ENCODE measurements at regions not wholly inside any gene's neighbourhood (a gene's known extent, or its start where the extent isn't known, plus 50 kb on each side); places are given as distances from the start of the nearest gene placed in this dataset.

- H3K9me3 ChIP-seq (ENCODE audit: control insufficient read depth, low read depth, low read length) = no peaks in the 10 kb centered on the region
- no peaks in the 10 kb centered on the region for H3K4me1 ChIP-seq (ENCODE audit: control insufficient read depth, low read depth, low read length)
- no peak overlapping the region for H3K9ac ChIP-seq (ENCODE audit: low read length)
- H3K4me3 ChIP-seq (ENCODE audit: low read length) = no peak overlapping the region
- no peak overlapping the region for H3K27ac ChIP-seq (ENCODE audit: low read length)
- no peaks in the 10 kb centered on the region for H3K36me3 ChIP-seq (ENCODE audit: control insufficient read depth, low read depth, low read length)
- H3K27me3 ChIP-seq (ENCODE audit: control insufficient read depth, insufficient read depth, low read length) = no peaks in the 10 kb centered on the region
Measured at GRCh38 chr16:64398793-64399192, 723.1 kb downstream of the CDH11 start.

- no peak overlapping the region for H3K9ac ChIP-seq (ENCODE audit: low read length)
- H3K4me1 ChIP-seq (ENCODE audit: control insufficient read depth, low read depth, low read length) = no peaks in the 10 kb centered on the region
- H3K27me3 ChIP-seq (ENCODE audit: control insufficient read depth, insufficient read depth, low read length) = no peaks in the 10 kb centered on the region
- H3K4me3 ChIP-seq (ENCODE audit: low read length) = no peak overlapping the region
- H3K9me3 ChIP-seq (ENCODE audit: control insufficient read depth, low read depth, low read length) = no peaks in the 10 kb centered on the region
- H3K36me3 ChIP-seq (ENCODE audit: control insufficient read depth, low read depth, low read length) = no peaks in the 10 kb centered on the region
- H3K27ac ChIP-seq (ENCODE audit: low read length) = no peak overlapping the region
Measured at GRCh38 chr16:64397945-64398508, 723.8 kb downstream of the CDH11 start.

- no peak overlapping the region for H3K4me3 ChIP-seq (ENCODE audit: low read length)
- H3K27ac ChIP-seq (ENCODE audit: low read length) = no peak overlapping the region
- H3K4me1 ChIP-seq (ENCODE audit: control insufficient read depth, low read depth, low read length) = no peaks in the 10 kb centered on the region
- no peaks in the 10 kb centered on the region for H3K36me3 ChIP-seq (ENCODE audit: control insufficient read depth, low read depth, low read length)
- no peaks in the 10 kb centered on the region for H3K27me3 ChIP-seq (ENCODE audit: control insufficient read depth, insufficient read depth, low read length)
- no peaks in the 10 kb centered on the region for H3K9me3 ChIP-seq (ENCODE audit: control insufficient read depth, low read depth, low read length)
- H3K9ac ChIP-seq (ENCODE audit: low read length) = no peak overlapping the region
Measured at GRCh38 chr16:64397042-64397441, 724.8 kb downstream of the CDH11 start.

GRCh38 chr16:64394061-64394460 lies 727.8 kb downstream of the CDH11 start:
- Histone ChIP-seq H3K36me3 (ENCODE audit: control insufficient read depth, low read depth, low read length) (no peaks in the 10 kb centered on the region), H3K4me1 (ENCODE audit: control insufficient read depth, low read depth, low read length) (no peaks in the 10 kb centered on the region), H3K9ac (ENCODE audit: low read length) (no peak overlapping the region), H3K27me3 (ENCODE audit: control insufficient read depth, insufficient read depth, low read length) (no peaks in the 10 kb centered on the region), H3K27ac (ENCODE audit: low read length) (no peak overlapping the region), H3K4me3 (ENCODE audit: low read length) (no peak overlapping the region), H3K9me3 (ENCODE audit: control insufficient read depth, low read depth, low read length) (no peaks in the 10 kb centered on the region)

- H3K9ac ChIP-seq (ENCODE audit: low read length) = no peak overlapping the region
- H3K36me3 ChIP-seq (ENCODE audit: control insufficient read depth, low read depth, low read length) = no peaks in the 10 kb centered on the region
- no peaks in the 10 kb centered on the region for H3K27me3 ChIP-seq (ENCODE audit: control insufficient read depth, insufficient read depth, low read length)
- no peak overlapping the region for H3K27ac ChIP-seq (ENCODE audit: low read length)
- no peak overlapping the region for H3K4me3 ChIP-seq (ENCODE audit: low read length)
- H3K4me1 ChIP-seq (ENCODE audit: control insufficient read depth, low read depth, low read length) = no peaks in the 10 kb centered on the region
- H3K9me3 ChIP-seq (ENCODE audit: control insufficient read depth, low read depth, low read length) = no peaks in the 10 kb centered on the region
Measured at GRCh38 chr16:64392456-64392855, 729.4 kb downstream of the CDH11 start.

- no peaks in the 10 kb centered on the region for H3K9me3 ChIP-seq (ENCODE audit: control insufficient read depth, low read depth, low read length)
- no peak overlapping the region for H3K27ac ChIP-seq (ENCODE audit: low read length)
- H3K4me3 ChIP-seq (ENCODE audit: low read length) = no peak overlapping the region
- no peaks in the 10 kb centered on the region for H3K36me3 ChIP-seq (ENCODE audit: control insufficient read depth, low read depth, low read length)
- H3K27me3 ChIP-seq (ENCODE audit: control insufficient read depth, insufficient read depth, low read length) = no peaks in the 10 kb centered on the region
- no peaks in the 10 kb centered on the region for H3K4me1 ChIP-seq (ENCODE audit: control insufficient read depth, low read depth, low read length)
- H3K9ac ChIP-seq (ENCODE audit: low read length) = no peak overlapping the region
Measured at GRCh38 chr16:64391063-64391600, 730.7 kb downstream of the CDH11 start.

- H3K27ac ChIP-seq (ENCODE audit: low read length) = no peak overlapping the region
- no peaks in the 10 kb centered on the region for H3K36me3 ChIP-seq (ENCODE audit: control insufficient read depth, low read depth, low read length)
- no peaks in the 10 kb centered on the region for H3K9me3 ChIP-seq (ENCODE audit: control insufficient read depth, low read depth, low read length)
- no peak overlapping the region for H3K4me3 ChIP-seq (ENCODE audit: low read length)
- H3K9ac ChIP-seq (ENCODE audit: low read length) = no peak overlapping the region
- no peaks in the 10 kb centered on the region for H3K27me3 ChIP-seq (ENCODE audit: control insufficient read depth, insufficient read depth, low read length)
- H3K4me1 ChIP-seq (ENCODE audit: control insufficient read depth, low read depth, low read length) = no peaks in the 10 kb centered on the region
Measured at GRCh38 chr16:64390102-64390501, 731.8 kb downstream of the CDH11 start.

- no peaks in the 10 kb centered on the region for H3K27me3 ChIP-seq (ENCODE audit: control insufficient read depth, insufficient read depth, low read length)
Measured at GRCh38 chr16:64384636-64385035, 737.2 kb downstream of the CDH11 start.

GRCh38 chr16:64381979-64382378 lies 739.9 kb downstream of the CDH11 start:
- H3K4me3 ChIP-seq (ENCODE audit: low read length) = no peak overlapping the region
- H3K4me1 ChIP-seq (ENCODE audit: control insufficient read depth, low read depth, low read length) = no peaks in the 10 kb centered on the region
- no peak overlapping the region for H3K27ac ChIP-seq (ENCODE audit: low read length)
- no peaks in the 10 kb centered on the region for H3K9me3 ChIP-seq (ENCODE audit: control insufficient read depth, low read depth, low read length)
- no peak overlapping the region for H3K9ac ChIP-seq (ENCODE audit: low read length)
- no peaks in the 10 kb centered on the region for H3K27me3 ChIP-seq (ENCODE audit: control insufficient read depth, insufficient read depth, low read length)
- H3K36me3 ChIP-seq (ENCODE audit: control insufficient read depth, low read depth, low read length) = no peaks in the 10 kb centered on the region

More at GRCh38 chr16:64384636-64385035, 737.2 kb downstream of the CDH11 start:
- H3K27ac ChIP-seq (ENCODE audit: low read length) = no peak overlapping the region
- H3K36me3 ChIP-seq (ENCODE audit: control insufficient read depth, low read depth, low read length) = no peaks in the 10 kb centered on the region
- H3K9ac ChIP-seq (ENCODE audit: low read length) = no peak overlapping the region
- no peaks in the 10 kb centered on the region for H3K9me3 ChIP-seq (ENCODE audit: control insufficient read depth, low read depth, low read length)
- no peaks in the 10 kb centered on the region for H3K4me1 ChIP-seq (ENCODE audit: control insufficient read depth, low read depth, low read length)
- no peak overlapping the region for H3K4me3 ChIP-seq (ENCODE audit: low read length)

GRCh38 chr16:64380751-64381150 lies 741.1 kb downstream of the CDH11 start:
- Histone ChIP-seq H3K27me3 (ENCODE audit: control insufficient read depth, insufficient read depth, low read length) (no peaks in the 10 kb centered on the region), H3K9me3 (ENCODE audit: control insufficient read depth, low read depth, low read length) (no peaks in the 10 kb centered on the region), H3K36me3 (ENCODE audit: control insufficient read depth, low read depth, low read length) (no peaks in the 10 kb centered on the region), H3K9ac (ENCODE audit: low read length) (no peak overlapping the region), H3K27ac (ENCODE audit: low read length) (no peak overlapping the region), H3K4me3 (ENCODE audit: low read length) (no peak overlapping the region), H3K4me1 (ENCODE audit: control insufficient read depth, low read depth, low read length) (no peaks in the 10 kb centered on the region)

GRCh38 chr16:64375391-64375980 lies 746.4 kb downstream of the CDH11 start:
- Histone ChIP-seq H3K27me3 (ENCODE audit: control insufficient read depth, insufficient read depth, low read length) (no peaks in the 10 kb centered on the region), H3K36me3 (ENCODE audit: control insufficient read depth, low read depth, low read length) (no peaks in the 10 kb centered on the region), H3K9me3 (ENCODE audit: control insufficient read depth, low read depth, low read length) (no peaks in the 10 kb centered on the region), H3K27ac (ENCODE audit: low read length) (no peak overlapping the region), H3K4me1 (ENCODE audit: control insufficient read depth, low read depth, low read length) (no peaks in the 10 kb centered on the region), H3K9ac (ENCODE audit: low read length) (no peak overlapping the region), H3K4me3 (ENCODE audit: low read length) (no peak overlapping the region)

- Histone ChIP-seq H3K4me3 (ENCODE audit: low read length) (no peak overlapping the region), H3K9me3 (ENCODE audit: control insufficient read depth, low read depth, low read length) (no peaks in the 10 kb centered on the region), H3K36me3 (ENCODE audit: control insufficient read depth, low read depth, low read length) (no peaks in the 10 kb centered on the region), H3K27ac (ENCODE audit: low read length) (no peak overlapping the region), H3K9ac (ENCODE audit: low read length) (no peak overlapping the region), H3K4me1 (ENCODE audit: control insufficient read depth, low read depth, low read length) (no peaks in the 10 kb centered on the region), H3K27me3 (ENCODE audit: control insufficient read depth, insufficient read depth, low read length) (no peaks in the 10 kb centered on the region)
Measured at GRCh38 chr16:64370112-64370511, 751.8 kb downstream of the CDH11 start.
